RPMI7951 (cell line): ENCODE measurements at regions not wholly inside any gene's neighbourhood (a gene's known extent, or its start where the extent isn't known, plus 50 kb on each side); places are given as distances from the start of the nearest gene placed in this dataset.

ENCODE experiments used
- DNase-seq: peaks from one replicate; pipeline ENCODE4 v3.0.0-alpha.2; 2012; ENCODE audit warnings: low read depth

DNA sequence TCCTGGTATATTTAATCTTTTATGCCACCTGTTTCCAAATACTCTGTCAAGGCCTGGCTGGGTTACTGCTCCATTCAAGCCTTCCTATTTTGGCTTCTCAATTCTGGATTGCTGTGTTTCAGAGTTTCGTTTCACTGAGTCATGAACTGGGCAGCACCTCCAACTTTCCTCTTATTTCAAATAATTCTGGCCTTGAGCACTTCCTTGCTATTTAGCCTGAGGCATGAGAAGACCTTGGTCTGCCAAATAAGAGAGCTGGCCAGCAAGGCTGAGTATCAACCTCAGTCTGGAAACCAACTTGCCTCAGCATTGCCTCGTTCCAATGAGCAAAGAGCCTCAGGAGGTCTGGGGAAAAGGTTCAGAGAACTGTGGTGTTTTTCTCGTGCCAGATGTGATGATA is 66.6 kb downstream of the TNFAIP3 start:
- DNase-seq, result peak; percentile 81

DNA sequence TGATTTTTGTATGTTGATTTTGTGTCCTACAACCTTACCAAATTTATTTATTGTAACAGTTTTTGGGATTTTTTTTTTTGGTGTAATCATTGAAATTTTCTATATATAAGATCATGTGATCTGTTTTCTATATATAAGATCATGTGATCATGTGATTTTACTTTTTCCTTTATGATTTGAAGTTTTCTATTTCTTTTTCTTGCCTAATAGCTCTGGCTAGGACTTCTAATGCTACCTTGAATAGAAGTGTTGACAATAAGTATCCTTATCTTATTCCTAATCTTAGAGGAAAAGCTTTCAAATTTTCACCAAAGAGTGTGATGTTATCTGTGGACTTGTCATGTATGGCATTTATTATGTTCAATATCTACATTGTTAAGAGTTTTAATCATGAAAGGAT is 69.7 kb downstream of the TNFAIP3 start:
- DNase-seq, result no peak

DNA sequence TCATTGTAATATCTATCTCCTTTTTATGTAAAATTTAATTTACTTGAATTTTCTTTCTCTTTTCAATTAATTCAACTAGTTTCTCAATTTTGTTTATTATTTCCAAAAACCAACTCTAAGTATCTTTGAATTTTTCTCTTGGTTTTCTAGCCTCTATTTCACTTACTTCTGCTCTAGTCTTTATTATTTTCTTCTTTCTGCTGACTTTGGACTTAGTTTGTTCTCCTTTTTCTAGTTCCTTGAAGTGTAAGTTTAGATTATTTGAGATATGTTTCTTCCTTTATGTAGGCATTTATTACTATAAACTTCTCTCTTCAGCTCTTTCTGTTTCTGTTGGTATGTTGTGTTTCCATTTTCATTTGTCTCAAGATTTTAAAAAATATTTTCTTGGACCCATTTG is 70.8 kb downstream of the TNFAIP3 start:
- DNase-seq, result no peak

DNA sequence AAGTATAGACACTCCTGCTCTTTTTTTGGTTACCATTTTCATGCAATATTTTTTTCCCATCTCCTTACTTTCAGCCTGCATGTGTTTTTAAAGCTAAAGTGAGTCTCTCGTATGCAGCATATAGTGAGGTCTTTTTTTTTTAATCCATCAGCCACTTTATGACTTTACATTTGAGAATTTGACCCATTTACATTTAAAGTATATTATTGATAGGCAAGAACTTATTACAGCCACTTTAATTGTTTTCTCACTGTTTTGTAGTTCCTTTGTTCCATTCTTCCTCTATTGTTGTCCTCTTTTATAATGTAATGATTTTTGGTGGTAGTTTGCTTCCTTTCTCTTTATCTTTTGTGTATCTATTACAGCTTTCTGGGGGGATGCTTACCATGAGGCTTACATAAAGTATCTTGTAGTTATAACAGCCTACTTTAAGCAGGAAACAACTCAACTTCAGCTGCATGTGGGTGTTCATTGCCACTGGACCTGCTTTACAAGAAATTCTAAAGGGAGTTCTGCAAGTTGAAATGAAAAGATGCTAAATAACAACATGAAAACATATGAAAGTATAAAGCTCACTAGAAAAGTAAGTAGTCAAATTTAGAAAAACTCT is 71.8 kb downstream of the TNFAIP3 start:
- DNase-seq, result no peak

DNA sequence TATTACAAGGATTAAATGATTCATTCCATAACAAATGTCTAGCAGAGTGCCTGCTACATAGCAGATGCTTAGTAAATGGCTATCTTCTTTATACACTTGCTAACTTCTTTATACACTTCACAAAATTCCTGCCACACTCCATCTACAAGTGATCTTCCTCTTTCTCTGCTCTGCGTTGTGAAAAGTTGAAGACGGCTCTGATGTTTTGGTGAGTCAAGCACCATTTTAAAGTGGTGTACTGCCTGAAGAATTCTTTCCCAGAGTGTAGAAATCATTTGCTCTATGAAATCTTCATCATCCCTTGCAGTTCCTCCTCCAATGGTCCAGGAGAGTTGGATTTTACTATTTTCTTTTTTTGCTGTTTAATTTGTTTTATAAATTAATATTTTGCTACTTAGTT is 74.9 kb downstream of the TNFAIP3 start:
- no peak for DNase-seq

DNA sequence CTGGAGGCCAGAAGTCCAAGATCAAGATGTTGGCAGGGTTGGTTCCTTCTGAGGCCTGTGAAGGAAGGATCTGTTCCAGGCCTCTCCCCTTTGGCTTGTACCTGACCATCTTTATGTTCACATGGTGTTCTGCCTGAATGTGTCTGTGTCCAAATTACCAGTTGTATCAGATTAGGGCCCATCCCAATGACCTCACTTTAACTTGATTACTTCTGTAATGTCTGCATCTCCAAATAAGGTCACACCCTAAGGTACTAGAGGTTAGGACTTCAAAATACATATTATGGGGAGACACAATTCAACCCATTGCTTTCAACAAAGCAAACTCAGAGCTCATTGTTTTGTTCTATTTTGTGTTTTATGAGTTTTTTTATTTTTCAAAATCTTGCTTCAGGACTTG is 75.7 kb downstream of the TNFAIP3 start:
- DNase-seq, result no peak

DNA sequence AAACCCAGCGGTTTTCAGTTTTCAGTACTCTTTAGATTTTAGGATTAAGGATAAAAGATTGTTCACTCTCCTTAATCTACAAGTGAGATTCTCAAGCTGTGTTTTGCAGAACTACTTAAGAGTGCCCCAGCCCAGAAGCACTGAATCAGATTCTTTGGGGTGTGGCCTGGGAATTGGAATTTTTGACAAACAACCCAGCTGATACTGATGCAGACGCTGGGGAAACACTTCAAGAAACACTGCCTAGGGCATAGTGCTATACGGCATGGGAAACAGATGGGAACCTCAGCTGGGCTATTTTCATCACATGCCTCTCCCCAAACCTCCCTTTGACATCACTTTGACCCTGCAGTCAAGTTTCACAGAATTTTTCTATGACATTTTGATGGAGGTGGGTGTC is 77.3 kb downstream of the TNFAIP3 start:
- DNase-seq, result peak; percentile 57

DNA sequence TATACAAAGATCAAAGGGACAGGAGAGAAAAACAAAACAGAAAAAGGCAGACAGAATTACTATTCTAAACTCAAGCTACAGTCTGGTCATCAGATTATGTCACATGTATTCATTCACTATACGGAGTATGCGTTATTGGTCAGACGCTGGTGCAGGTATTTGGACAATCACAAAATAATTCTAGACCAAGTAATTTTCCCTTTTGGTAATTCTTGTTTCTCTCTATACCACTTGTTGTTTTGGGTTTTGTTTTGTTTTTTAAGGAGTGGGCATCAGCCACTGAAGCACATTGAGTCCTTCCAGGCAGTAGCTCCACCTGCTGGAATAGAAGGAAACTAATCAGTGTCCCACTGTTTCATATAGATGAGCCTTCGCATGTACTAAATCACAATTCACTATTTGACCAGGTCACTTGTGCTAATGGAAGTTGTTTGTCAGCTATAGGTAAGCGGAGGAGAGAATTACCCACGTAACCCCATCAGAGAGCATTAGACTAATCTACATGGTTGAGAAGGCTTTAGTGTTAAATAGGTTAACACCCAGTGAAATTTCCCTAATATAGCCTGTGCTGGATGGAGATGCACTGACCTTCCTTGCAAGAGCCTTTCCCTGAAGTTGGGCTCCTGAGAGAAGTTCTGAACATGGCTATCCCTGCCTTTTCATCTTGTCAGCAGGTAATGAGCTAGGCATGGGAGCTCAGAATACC is 77.9 kb downstream of the TNFAIP3 start:
- peak; percentile 49 for DNase-seq

DNA sequence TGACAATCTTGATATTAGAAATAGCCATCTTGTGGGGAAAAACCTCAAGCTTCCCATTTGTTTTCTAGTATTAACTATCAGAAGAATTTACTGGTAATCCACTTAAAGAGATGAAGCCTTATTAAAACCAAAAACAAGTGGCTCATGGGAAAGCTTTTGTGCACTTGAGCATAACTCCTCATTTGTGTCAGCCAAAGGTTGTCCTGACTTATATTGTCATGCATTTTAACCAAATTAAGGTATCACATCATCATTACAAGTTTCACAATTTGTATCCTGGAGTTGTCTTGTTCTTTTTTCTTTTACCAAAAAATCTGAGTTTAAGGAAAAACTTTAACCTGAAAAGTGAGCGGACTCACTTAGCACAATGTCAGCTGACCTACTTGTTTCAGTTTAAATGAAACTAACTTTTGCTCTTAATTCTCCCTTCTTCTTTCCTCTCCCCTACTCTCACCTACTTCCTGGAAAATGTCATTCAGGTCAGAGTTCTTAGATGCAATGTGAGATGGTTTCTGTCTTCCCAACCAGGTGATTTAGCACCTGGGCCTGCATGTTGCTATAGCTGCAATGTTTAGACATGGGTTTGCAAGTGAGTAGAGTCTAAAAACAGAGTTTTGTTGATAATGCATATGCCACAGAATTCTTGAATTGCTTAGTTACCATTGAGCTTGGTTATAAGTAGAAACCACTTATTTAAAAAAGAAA is 82.8 kb downstream of the TNFAIP3 start:
- DNase-seq, result no peak

DNA sequence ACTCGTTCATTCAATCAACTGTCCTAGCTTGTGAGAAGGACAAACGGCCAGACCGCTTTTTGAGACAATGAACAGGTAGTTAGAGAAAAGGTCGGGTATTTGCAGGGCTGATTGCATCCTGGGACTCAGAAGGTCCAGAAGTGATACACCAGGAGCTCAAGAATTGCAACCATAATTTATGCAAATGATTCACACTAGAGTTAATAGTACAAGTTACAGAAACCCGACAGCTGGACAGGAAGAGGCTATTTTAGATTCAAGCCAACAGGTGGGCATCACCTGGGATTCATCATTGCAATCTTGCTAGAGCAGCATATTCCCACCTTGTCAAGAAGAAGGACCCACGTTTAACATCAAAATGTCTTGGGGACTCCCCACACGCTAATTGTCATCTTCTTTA is 83.5 kb downstream of the TNFAIP3 start:
- no peak for DNase-seq

DNA sequence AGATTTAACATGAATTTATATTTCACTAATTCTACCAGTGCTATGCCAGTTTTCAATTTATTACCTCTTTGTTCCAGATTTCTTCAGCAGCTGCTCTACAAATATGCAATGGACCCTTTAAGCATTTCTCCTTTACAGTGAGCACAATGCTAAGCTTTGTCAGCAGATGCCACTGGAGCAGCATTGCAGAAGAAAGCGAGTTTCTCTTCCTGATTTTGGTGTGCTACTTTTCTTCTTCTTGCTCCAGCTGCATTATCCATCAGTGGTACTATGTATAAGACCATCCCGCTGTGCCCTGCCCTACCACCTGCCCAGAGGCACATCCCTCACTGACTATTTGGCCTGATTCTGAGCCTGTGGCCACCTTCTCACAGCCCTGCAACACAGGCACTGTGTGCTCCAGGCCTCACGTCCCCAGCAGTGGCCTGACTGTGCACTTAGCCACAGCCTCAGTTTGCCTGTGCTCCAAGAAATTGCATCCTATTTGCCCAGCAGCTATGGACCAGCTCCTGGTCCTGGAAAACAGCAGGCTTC is 84.1 kb downstream of the TNFAIP3 start:
- no peak for DNase-seq

DNA sequence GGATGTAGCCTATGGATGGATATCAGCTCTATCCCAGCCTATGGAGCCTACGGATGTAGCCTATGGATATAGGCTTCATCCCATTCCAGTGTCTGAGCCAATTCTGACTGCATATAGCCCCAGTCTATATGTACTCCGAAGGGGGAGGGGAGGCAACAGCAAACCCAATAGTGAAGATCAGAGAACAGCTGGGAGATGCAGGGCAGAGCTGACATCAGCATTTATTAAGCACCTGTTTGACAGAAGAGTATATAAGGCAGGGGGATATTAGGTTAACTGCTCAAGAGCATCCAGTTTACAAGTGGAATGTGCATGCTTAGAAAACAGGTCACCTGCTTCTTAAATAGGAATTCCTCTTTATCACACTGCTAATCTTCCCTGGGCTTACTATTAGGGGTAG is 85.2 kb downstream of the TNFAIP3 start:
- no peak for DNase-seq

DNA sequence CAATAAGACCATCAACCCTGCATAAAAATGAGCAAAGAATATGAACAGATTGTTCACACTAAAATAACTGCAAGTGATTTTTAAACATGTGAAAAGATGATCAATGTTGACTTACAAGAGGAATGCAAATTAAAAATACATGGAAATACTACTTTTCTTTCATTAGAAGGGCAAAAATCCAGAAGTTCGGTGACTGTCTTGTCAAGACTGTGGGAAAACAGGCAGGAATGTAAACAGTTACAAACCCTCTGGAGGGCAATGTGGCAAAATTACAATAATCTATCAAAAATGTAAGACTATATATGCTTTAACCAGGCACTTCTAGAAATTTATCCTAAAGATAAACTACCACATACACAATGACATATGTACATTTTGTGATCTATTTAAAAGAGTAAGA is 86.7 kb downstream of the TNFAIP3 start:
- DNase-seq, result no peak

DNA sequence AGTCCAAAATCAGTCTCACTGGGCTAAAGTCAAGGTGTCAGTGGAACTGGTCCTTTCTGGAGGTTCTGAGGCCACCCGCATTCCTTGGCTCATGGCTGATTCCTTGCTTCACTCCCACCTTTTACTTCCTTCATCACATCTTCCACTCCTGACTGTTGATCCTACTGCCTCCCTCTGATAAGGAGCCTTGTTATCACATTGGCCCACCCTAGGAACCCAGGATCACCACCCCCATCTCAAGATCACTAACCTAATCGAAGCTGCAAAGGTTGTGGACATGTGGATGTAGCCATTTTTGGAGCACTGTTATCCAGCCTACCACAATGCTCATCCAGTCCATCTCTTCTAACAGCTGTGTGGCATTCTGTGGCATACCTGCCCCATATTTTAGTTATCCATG is 87.2 kb downstream of the TNFAIP3 start:
- DNase-seq, result no peak

DNA sequence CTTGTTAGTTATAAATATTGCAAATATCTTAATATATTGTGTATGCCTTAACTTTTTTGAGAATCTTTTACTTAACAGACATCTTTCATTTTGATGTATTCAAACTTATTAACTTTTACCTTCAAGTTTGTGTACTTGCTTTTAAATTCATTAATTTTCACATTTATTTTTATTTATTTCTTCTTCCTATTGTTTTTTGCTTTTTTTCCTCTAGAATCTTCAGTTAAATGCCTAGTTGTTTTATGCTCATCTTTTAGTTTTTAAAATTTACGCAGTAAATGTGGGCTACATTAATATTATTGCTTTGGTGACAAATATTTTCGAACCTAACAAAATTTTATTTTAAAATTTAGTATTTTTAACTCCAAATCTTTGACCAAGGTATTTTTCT is 89.0 kb downstream of the TNFAIP3 start:
- DNase-seq, result no peak

DNA sequence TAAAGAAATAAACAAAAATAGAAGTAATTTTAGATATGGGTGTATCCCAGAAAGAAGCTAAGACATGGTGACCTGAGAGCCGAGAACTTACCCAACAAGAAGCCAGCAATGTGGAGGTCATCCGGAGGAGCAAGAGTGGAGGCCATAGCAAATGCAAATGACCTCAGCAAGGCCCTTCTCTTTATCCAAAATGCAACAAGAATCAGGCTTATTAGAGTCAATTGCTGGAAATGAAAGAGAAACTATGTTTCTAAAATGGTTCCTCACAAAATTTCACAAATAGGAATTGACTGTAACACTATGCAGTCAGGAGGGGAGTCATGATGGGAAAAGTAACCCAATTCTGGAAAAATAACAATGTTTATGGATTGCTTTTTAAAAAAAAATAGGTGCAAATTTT is 90.4 kb downstream of the TNFAIP3 start:
- DNase-seq, result no peak

DNA sequence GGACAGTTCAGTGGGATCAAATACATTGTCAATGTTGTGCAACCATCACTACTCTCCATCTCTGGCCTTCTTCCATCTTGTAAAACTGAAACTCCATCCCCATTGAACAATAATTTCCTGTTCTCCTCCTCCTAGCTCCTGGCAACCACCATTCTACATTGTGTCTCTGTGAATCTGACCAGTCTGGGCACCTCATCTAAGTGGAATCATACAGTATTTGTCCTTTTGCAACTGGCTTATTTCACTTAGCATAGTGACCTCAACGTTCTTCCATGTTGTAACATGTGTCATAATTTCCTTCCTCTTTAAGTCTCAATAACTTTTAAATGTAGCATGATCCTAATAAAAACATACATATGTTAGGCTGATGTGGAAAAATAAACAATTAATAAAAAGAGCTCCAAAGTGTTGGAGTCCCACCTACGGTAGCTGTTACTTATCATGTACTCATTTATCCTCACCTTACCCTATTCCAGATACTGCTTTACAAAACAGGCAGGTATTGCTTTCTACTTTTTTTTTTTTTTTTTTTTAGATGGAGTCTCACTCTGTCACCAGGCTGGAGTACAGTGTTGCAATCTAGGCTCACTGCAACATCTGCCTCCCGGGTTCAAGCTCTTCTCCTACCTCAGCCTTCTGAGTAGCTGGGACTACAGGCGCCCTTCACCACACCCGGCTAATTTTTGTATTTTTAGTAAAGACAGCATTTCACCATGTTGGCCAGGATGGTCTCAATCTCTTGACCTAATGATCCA is 91.9 kb downstream of the TNFAIP3 start:
- DNase-seq, result no peak

DNA sequence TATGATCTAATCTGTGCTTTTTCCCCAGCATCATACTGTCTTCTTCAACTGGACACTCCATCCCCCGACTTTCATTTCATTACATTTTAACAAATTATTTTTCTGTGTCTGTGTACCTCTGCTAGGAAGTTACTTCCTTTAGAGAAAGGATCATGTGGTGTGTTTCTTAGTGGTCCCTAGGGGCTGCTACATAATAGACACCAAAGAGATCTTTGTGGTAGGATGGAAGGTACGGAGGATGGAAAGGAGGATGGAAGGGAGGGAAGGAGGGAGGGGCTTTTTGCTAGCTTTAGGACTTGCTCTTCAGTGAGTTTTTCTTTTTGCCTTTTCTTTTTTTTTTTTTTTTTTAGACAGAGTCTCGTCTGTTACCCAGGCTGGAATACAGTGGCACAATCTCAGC is 95.7 kb downstream of the TNFAIP3 start:
- no peak for DNase-seq

DNA sequence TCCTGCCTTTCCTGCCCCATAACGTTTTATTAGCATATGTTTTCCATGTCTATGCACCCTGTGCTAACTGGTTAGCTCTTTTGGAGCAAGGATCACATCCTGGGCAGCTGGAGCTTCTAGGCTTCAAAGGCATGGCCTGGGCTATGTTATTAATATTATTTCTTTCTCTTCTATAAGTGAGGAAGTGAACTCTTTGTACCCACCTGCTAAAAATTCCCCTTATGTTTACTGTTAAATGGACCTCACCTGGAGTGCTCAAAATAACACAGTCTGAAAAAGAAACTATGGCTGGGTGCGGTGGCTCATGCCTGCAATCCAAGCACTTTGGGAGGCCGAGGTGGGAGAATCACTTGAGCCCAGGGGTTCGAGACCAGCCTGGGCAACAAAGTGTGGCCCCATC is 97.8 kb downstream of the TNFAIP3 start:
- no peak for DNase-seq

DNA sequence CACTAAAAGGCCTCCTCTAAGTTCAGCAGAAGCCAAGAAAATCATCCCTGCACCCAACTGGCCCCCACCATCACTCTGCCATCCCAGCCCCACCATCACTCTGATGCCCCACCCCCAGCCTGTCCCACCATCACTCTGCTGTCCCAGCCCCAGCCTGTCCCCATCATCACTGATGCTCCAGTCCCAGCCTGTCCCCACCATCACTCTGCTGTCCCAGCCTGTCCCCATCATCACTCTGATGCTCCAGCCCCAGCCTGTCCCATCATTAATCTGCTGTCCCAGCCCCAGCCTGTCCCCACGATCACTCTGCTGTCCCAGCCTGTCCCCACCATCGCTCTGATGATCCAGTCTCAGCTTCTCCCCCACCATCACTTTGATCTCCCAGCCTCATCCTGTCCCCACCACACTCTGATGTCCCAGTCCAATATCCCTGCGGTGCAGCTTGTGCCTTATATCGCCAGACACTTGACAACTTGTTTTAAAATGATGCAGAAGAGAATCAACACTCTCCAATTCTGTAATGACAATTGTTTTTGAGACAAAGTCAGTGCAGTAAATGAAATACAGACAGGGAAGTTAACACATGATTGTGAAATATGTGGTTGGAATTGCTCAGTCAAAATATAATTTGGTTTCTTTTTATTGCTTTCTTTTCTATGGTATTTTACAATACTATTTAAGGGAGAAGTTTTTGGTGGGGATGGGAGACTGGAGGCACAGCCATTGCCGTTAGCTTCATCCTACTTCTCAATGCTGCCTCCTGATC is 100.8 kb downstream of the TNFAIP3 start:
- DNase-seq, result no peak

DNA sequence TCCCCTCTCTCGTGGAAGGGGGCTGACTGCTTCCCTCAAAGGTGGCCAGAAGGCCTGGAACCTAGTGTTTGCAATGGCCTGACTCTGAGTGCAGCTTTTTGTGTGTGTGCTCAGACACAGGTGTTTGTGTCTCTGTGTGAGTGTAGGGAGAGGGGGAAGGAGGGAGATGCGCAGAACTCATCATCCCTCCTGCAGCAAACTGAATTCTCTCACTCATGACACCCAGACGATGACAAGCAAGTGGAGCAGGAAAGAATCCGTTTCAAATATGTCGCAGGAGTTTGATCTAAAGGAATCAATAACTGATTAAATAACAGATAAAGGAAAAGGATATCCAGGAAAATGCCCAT is 101.4 kb downstream of the TNFAIP3 start:
- DNase-seq, result no peak

DNA sequence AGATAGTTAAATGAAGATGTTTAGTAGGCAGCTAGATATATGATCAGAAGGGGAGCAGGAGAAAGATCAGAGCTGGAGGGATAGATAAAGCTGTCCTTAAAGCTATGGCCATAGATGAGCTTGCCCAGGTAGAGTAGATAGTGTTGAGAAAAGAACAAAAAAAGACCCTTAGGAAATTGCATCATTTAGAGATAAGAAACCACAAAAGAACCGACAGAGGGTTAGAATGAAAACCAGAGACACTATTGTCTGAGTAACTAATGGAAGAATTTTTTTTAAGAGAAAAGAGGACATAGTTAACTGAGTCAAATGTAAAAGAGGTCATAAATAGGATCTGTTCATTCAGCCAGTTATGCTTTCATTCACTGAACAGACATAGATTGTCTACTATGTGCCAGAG is 101.8 kb downstream of the TNFAIP3 start:
- DNase-seq, result no peak
